DMS53 treated with DMSO at 0.1 percent for 48 hours (cell line): ENCODE measurements at regions not wholly inside any gene's neighbourhood (a gene's known extent, or its start where the extent isn't known, plus 50 kb on each side); places are given as distances from the start of the nearest gene placed in this dataset.
A peak's percentile ranks its signal among the peaks of the same experiment; 100 is the strongest.

Experiments
- DNase-seq: peaks from one replicate; lab custom pipeline; 2025; ENCODE audit not compliant: unreplicated experiment; lab: John Stamatoyannopoulos, UW

DNA sequence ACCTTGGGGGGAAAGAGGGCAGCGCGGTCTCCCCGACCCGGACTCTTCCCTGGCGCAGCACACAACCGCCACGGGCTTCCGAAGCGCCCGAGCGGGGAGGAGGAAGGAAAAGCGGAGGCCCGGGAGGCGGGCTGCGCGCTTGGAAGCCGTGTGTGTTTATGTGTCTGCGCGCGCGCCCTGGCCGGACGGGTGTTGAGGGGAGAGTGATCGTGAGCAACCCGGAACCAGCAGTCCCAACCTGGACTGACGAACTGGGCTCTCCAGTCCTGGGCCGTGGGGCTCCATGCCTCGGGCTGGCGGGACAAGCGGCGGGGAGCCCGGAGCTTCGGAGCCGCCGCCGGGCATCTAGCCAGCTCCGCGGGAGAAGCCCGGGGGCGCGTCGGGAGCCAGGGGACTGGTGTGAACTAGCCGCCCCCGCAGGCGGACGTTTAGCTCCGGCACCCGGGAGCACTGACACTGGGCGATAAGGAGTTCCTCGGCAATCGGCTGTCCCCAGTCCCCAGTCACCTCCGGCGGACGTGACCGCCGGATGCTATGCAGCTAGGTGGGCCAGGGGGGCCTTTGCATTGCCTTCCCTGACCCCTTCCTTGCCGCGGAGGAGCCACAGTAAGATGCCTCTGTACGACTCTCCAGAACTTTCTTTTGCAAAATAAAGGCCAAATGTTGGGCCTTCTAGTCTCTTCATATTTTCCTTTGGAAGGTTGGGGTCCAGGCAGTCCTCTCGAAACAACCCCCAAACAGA, 74.8 kb upstream of the BCOR start:
- DNase-seq = peak; percentile 46

DNA sequence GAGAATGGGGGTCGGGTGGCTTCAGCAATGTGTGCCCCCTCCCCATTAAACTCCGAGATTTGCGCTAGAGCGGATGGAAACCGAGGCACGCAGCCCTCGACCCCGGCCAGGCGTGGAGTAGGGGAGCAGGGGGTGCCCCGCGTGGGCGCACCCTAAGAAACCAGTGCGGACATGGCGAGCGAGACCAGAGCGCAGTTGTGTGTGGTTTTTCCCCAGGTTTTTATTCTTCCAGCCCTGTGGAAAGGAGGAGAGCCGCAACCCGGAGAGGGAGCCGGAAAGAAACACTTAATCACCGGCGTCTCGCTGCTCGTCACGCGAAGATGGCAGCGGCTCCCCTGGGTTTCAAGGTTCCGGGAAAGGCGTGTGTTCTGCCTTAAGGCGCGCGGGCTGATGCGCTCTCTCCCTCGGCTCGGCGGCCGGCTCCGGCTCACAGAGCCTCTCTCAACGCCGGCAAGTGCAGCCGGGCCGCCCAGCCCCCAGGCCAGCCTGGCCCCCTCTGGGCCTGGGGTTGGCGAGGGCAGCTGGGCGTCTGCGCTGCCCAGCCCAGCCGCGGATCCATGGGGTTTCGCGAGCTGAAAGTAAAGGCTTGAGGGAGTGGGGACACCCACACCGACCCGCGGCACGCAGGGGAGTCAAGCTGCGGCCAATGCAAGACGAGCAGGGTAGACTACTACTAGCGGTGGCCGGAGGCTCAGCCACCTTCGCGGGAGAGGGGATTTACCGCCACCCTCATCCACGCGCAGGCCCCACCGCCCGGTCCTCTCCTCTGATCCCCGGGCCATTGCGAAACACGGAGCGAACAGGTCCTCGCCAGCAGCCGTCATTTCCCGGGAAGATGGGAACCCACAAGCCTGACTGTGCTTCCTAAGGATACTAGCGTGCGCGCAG, 74.0 kb upstream of the BCOR start:
- DNase-seq = no peak

DNA sequence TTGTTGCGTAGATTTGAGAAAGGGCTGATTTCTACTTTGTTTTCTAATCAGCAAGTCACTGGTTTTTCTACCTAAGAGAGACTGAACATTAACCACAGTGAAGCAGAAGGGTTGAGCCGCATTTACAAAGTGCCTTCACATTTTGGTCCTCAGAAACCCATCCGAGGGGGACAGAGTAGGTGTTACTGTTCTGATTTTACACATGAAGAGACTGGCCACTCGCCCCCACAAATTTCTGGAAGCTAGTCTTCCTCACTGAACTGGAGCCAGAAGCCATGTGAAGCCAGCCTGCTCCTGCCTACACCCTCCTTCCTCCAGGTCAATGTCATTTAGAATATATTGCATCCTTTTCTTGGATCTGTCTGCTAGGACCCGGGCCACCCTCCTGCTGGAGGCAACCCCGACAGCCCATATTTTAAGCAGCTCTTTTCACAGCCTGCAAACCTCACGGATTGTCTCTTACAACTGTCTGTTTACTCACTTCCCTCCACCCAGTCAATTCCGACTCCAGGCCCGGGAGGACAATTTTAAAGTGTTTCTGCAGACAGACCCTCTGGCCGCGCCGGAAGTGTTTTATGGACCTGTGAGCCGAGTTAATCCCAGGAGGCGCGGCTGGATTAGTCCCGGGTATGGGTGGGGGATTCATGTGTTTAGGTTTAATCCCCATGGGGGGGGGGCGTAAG, 73.2 kb upstream of the BCOR start:
- peak; percentile 35 for DNase-seq

DNA sequence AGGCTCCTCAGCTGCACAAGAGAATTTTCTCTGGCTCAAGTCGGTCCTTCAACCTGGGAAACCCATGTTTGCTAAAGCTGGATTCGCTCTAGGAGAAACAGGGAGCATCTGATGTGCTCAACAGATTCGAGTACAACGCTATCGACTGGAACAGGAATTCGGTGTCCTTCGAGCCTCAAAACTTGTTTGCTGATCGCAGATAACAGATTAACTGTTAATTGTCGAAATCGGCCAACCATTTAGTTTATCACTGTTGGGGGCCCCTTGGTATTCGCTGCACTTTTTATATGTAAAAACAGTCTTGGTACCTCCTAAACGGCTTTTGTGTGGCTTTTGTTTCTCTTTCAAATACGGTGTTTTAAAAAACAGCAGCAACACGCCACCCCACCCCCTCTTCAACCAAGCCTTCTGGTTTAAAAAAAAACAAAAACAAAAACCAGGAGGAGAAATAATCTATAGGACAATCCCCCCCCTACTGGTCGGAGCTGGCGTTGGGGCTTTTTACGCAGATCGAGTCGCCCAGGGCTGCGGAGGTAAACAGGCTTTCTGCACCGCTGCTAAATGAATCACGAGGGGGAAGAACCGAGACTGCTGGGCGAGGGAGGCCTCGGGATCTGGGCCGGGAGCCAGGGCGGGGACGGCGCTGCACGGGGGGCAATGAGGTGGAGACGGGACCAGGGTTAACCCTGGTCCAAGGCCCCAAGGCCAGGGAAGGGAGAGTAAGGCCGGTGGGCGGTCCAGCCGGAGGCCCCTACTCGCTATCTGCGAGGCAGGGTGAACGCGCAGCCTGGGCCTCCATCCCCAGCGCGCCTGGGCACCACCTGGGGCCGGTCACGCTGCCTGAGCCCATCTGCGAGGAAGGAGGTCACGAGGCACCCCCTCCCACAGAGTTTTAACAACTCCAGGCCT, 71.7 kb upstream of the BCOR start:
- DNase-seq = peak; percentile 68

DNA sequence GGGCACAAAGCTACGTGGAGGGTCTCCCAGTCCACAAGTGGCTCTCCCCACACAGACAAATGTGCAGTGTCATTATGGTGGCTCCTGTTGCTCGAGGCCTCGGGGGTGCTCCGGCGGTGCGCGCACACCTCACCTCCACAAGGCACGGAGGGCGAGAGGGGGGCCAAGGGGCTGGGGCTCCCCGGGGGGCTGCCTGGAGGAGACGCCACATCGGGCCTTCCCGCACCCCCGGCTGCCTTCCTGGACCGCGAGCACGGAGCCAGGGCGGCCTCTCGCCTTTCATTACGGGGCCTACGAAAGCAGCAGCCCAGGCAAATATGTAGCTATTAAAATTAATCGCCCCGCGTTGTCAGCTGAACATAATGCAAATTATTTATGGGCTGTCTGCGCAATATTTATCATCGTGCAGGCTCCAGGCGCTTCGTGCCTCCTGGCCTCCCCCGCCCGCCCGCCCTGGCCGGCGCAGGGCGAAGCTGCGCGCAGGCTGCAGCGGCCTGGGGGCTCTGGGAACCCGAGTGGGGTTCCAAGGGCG, 70.8 kb upstream of the BCOR start:
- no peak for DNase-seq

DNA sequence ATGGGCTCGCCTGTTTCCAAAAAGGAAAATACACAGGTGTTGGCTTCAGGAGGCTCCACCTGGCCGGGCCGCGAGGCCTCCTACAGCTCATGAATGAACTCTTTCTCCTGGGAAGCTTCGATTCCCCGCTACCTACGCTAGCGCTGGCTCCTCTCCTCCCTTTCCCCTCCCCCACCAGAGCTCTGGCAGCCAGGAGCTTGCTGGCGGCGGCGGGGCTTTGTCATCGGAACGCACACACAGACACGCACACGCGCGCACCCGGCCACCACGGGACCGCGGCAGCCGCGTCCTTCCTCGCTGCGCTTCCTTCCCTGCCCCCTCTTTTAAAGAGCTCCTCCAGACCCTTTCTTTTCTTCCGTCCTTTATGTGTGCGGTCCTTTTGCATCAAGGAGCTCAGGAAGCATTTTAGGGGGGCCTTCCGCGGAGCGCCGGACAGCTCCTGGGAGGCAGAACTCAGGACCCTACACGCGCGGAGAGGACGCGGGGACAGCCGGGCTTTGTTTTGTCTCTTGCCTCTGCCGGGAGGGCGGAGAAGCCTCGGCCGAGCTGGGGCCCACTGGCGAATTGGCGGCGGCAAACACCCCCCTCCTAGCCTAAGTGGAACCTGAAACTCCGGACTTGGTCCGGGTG, 70.2 kb upstream of the BCOR start:
- peak; percentile 29 for DNase-seq

DNA sequence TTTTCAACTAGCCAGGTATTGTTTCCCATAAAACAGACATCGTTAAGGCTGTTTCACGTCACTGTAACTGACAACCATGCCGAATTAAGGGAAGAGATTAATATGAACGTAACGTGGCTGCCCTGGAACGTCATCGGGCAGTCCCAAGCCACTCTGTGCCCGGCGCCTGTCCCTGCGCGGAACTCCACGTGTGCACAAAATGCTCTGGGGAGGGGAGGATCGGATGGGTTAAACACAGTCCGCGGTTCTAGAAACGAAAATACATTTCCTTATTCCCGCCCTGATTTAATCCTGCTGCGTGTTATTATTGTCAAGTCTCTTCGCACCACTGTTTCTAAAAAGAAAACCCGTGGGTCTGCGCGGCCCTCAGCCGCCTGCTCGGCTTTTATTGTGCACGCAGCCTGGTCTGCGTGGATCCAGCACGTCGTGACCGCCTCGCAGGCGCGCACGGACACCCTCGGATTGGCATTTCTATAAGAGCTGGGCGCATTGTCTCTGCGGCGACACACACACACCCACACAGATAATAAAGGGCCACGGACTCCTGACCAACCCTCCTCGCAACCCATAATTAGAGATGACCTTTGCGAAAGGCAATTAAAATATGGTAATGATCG, 69.6 kb upstream of the BCOR start:
- DNase-seq = no peak

DNA sequence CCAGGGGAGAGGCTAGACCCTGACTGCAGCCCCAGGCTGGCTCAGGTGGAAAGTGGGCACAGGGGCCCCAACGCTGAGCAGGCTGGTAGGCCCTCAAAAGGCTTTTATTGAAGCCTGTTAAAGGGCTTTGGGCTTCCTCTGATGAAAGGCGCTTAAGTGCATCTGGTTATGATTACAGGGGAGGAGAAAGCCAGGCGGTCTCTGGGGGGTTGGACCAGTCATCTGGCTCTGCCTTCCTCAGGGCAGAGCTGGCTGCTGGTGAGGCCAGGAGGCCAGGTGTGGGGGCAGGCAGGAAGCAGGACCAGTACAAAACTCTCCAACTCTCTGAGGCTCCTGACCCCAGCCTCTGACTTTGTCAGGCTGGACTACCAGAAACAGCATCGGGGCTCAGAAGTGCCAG, 68.8 kb upstream of the BCOR start:
- peak; percentile 33 for DNase-seq

DNA sequence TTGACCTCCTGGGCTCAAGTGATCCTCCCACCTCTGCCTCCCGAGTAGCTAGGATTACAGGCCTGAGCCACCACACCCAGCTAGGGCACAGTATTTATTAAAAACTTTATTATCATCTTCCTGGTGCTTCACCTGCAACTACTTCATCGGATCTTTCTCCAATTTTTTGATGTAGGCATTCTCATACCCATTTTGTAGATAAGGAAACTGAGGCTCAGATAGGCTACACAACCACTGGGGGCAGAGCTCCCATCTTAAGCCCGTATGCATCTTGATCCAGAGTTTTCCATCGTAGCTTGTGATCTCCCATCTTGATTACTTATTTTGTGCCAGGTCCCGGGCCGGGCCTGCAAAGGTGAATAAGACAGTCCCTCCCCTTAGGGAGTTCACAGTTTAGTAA, 68.1 kb upstream of the BCOR start:
- no peak for DNase-seq

DNA sequence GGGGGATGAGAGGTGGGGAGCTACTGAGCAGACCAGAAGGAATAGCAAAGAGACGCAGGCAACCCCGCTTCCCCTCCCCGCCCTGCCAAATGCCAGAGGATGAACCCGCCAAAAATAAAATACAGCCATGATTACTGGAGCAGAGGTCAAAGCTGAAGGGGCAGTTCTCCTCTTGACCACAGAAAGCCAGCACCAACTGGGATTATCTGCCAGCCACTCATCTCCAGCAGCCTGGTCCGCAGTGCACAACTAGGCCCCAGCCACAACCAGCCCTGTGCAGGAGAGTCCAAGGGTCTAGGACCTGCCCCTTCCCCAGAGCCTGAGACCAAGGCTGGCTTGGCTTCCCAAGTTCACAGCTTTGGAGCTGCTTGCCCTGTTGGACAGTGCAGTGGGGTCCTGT, 67.4 kb upstream of the BCOR start:
- no peak for DNase-seq

DNA sequence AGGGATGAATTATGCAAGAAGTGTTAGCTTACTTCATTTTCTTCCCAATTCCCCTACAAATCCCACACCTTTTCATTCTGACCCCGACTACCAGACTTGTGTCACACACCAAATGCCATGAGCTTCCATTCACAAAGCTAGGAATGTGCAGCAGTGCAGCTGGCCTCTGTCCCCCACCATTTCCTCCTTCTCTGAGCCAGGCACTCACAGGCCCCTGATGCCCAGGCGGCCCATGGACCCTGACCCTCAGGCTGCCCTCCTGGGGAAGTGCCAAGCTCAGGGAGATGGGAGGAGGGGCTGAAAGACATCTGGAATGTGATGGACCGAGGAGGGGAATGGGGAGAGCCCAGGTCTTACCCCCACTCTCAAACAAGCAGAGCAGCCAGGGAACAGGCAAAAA, 67.0 kb upstream of the BCOR start:
- DNase-seq = no peak

DNA sequence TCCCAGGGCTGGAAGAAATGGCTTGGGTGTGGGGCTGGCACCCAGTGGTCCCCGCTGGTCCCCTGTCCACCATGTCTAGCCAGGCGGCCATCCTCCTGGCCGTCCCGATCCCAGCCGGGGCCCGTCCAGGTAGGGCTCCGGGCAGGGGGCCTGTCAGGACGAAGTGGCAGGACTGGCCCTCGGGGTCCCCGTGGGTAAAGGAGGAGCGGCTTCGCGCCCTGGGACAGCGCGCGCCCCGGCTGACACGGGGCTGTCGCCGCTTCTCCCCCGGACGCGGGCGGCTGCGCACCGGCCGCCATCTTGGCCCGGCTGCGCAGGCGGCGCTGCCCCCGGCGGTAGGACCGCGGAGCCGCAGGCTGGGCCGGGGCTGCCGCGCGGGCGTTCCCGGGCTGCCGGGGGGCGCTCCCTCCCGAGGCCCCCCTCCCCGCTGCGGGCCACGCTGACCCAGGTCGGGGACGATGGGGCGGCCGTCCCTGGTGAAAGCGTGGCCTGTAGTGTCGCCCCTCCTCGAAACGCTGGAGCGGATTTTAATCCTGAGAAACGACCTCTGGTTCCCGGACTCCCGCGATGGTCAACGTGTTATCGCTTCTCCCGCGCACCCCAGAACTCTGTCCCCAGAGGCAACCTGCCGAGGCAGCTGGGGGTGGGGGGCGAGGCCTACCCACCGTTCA, 60.4 kb upstream of the BCOR start:
- no peak for DNase-seq

DNA sequence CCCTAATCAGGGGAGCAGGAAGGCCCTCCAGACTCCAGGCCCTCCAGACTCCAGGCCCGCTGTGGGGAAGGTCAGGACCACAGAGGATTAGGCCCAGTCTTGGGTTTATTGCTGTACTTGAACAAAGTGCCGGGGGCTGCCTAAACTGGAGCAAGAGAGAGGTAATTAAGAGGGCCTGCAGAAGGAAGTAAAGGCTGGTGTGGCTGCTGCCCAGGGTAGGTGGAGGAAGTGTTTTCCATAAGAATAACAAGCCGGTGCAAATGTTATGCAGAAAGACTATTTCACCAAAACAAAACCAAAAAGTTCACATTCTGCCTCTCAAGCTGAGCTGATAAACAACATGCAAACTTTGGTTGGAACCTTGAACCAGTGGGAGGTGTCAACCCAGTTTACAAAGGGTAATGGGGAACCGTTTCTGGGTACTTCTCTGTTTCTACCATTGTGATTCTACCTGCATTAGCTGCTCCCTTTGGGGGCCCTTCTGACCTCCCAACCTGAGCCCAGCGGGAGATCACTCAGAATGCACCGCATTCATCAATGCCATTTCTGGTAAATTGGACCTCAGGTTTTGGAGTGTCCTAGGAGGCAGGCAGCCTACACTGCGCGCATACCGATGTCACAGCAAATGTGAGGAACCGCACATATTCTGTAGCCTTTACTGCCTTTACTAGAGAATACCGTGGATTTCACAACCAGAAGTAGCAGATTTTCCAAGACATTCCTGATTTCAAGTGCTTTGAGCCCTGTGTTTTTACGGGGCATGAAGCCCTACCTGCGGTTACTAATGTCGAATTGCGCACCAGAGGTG, 59.7 kb upstream of the BCOR start:
- no peak for DNase-seq

DNA sequence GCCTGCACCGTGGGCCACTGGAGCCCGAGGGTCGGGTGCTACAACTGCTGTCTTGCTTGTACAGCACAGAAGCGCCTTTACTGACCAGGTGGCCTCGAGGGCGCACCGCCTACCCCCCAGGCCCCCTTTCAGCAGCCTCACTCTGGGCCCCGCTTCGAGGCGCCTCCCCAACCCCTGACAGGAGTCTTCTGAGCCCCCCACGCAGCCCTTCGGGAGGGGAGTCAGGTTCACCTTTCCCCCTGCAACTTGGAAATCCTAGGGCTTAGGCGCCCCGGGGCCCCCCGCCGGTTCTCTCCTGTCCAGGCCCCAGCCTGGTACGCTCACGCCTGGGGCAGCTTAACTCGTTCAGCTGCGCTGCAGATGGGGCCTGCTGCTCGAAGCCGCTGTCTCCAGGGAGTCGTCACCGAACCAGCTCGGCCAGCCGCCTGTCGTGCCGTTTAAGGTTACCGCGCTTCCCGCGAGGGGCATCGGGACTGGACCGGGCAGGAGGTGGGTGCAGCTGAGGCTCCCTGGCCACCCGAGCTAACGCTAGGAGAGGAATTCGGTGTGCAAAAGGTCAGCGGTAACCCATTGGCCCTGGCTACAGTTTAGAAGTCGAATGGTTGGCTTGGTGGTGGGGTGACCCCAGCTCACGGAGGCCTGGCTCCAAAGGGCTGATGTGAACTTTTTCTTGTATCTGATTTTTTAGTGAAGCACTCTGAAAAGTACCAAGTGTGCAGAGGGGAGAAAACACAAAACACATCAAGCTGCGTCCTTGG, 58.9 kb upstream of the BCOR start:
- no peak for DNase-seq

DNA sequence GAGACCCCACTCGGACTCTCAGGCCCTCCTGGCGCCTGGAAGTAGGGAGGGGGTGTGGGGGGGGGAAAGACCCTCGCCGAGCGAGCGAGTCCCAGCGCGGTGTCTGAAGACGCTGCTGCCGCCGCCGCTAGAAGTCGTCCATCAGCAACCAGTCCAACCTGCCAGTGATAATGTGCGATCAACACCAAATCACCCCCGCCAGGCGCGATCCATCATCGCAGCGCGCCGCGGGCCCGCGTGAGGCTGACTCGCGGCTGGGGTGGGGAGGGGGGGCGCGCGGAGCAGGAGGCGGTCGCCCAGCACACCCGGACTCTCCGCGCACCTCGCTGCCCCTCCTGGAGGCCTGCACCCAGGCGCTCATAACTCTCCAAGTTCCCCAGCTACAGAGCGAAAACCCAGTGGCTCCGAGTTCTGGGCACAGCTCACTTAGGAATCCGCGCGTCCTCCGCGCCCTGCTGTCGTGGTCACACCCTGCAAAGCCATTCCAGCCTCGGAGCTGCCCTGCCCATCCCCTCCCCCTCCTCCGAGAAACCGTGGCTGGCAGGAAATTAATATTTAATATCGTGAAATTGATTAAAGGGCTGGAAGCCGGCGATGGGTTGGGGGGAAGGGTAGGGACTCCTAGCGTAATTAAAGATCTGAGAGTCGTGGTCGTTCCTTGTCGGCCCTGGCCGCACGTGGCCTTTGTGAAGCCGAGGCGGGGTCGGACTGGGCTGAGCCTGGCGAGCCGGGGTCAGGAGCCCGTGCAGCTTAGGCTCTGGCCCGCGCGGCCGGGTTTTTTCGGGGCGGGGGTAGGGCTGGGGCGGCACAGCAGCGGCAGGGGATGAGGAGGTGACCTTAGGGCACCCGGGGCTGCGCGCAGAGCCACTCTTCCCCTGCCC, 58.1 kb upstream of the BCOR start:
- DNase-seq = peak; percentile 23

DNA sequence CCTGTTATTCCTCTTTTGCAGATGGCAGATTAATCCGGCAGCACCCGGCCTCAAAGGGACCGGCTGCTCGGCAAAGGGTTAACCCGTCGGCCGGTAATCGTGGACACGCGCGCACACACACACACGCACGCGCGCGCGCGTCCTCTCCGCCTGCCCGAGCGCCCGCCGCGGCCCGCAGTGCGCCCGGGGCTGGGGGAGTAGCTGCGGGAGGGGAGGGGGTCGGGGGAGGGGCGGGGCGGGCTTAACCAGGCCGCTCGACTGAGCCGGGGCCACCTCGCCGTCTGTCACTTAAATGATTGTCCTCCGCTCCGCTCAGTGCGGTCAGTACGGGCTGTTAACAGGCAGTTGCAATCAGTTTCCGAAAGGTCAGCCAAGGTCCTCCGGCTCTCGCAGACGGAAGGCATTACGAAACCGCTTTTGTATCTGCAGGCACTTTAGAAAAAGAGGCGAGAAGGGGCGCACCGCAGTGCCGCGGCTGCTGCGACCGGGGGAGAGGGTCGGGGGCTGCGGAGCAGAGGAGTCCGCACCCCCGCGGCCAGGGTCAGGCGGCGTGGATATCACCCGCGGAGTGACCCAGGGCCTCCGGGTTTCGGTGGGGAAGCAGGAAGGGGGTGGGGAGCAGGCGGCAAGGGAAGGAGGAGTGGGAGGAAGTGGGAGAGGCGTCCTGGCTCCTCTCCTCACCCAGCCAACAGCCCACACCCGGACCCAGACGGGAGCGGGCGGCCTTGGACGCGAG, 57.3 kb upstream of the BCOR start:
- peak; percentile 57 for DNase-seq
